ENCODE measurements at regions not wholly inside any gene's neighbourhood (a gene's known extent, or its start where the extent isn't known, plus 50 kb on each side); places are given as distances from the start of the nearest gene placed in this dataset.
"Not testable (repeated sequence)": the region's sequence is repeated elsewhere in the genome, so short reads cannot be mapped to it uniquely, and the experiment has no call there.

DNA sequence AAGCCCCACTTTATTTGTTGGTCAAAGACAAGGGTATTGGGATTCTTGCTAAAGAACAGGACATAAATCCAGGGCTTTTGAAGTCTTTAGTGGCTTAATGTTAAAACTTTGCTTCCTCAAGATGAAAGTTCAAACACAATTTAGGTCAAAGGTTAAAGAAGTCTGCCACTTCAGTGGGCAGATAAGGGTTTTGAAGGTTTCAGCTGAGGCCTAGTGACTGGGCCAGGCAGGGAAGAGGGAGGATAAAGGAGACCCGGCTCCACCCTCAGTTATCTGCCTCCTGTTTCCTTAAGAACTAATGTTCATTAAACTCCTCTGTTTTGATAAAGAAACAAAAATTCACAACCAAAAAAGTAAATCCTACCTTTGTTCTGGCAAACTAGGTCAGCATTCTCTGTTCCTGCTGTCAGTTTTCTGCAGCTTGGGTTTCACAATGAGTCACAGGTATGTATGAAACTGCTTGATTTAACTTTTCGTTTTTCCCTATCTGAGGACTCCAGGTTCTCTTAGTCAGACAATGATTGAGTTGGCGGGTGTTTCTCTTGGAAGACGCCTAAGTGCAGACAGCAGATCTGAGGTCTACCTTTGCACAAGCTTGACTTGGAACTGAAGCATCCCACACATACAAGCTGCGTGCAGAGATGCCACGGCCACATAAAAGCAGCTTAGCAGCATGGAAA is 208.3 kb downstream of the EXOC5 start:
- DNase-seq, result peak; percentile 47

DNA sequence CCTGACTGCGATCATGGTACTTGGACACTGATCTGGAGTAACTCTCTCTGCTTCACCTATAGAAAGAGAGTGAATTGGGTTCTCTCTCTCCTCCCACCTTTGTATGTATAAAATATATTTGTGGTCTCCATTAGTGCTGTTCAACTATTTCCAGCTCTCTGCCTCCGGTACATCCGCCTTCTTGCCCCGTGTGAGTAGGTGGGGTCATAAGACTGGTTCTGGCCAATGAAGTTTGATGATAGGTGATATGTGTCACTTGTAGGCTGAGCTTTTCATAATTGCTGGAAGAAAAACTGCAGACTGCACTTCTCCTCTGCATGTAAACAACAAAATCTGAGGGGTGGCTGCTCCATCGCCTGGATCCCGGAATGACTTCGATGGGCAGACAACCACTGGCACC is 210.4 kb downstream of the EXOC5 start:
- no peak for DNase-seq

DNA sequence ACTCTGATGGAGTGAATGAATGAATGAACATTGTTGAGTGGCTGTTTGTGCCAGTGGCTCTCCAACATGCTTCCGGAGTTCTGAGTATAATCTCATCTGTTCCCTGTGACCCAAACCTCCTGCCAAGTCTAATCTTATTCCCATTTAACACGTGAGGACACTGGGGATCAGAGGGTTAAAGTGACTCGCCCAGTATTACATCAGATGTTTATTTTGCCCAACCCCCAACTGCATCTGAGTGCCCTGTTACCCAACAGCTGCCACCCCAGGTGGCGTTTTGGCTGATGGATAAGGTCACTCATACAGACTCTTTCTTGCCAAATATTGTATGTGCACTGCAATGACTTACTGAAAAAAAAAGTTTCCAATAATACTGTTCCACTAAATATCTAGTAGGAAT is 210.9 kb downstream of the EXOC5 start:
- no peak for DNase-seq

DNA sequence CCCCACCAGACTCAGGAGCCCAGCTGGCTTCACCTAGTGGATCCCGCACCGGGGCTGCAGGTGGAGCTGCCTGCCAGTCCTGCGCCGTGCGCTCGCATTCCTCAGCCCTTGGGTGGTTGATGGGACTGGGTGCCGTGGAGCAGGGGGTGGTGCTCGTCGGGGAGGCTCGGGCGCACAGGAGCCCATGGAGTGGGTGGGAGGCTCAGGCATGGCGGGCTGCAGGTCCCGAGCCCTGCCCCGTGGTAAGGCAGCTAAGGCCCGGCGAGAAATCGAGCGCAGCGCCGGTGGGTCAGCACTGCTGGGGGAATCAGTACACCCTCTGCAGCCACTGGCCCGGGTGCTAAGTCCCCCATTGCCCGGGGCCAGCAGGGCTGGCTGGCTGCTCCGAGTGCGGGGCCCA is 212.2 kb downstream of the EXOC5 start:
- not testable (repeated sequence) for DNase-seq

DNA sequence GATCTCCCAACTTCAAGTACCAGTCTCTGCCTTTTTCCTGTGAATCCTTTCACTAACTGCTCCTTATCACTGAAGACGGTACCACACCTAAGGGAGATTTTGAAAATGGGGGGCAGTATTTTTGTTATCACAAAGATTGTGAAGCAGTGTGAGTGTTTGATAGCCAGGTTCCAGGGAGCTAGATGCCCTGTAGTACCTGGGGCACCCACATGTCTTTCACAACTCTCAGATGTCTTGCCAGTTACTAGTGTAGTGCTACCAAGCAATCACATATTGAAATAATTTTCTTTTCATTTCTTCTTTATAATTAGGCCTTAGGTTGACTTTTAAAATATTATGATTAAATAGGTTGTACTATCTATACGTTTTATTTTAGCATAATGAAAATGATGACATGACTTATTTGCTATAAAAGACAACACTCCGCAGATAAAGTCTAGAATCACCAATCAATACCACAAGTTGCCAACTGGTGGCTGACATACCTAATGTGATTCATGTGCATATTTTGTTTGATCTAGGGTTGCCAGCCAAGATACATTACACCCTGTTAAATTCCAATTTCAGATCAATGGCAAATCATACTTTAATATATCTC is 215.9 kb downstream of the EXOC5 start:
- no peak for DNase-seq

DNA sequence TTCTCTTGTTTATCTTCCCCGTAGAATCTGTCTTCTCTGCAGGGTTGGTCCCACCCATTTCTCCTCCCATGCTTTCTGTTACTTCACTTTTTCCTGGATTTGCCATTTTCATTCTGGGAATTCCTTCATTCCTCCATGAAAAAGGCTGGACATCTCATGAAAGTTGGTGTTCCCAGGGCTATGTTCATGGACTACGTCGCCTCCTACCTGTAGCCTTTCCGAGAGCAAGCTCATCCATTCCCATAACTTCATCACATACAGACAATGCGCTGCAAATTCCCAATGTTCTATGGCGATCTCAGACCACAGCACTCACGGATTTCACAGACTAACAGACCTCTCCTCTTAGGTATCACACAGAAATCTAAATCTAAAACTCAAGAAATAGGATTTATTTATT is 217.1 kb downstream of the EXOC5 start:
- no peak for DNase-seq

DNA sequence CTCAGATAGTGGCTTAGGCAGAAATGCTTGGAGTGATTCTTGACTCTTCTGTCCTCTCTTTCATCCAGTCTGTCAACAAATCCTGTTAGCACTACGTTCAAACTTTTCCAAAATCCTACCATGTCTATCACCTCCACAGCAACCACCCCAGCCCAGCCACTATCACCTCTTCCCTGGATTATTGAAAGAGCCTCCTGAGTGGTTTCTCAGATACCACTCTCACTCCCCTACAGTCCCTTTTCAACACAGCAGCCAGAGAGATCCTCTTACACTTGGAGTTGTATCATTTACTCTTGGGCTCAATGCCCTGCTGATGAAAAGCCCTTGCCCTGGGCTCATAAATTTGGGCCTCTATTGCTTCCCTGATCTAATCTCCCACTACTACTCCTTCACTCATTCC is 218.9 kb downstream of the EXOC5 start:
- DNase-seq, result no peak

DNA sequence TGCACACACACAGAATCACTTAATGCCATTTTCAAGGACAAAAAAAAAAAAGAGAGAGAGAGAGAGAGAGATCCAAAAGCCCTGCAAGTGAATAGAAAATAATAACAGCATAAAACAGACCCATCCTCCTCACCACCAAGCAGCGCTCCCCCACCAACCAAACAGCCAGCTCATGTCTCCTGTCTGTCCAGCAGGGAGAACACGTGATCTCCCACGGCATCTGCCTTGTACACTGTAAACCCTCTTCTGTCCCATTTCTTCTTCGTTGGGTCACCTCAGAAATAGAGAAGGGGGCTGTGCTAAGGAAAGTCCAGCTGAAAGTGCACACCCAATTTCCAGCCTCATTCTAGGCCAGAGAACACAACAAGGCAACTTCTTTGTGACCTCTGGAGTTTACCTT is 222.5 kb downstream of the EXOC5 start:
- DNase-seq, result no peak

DNA sequence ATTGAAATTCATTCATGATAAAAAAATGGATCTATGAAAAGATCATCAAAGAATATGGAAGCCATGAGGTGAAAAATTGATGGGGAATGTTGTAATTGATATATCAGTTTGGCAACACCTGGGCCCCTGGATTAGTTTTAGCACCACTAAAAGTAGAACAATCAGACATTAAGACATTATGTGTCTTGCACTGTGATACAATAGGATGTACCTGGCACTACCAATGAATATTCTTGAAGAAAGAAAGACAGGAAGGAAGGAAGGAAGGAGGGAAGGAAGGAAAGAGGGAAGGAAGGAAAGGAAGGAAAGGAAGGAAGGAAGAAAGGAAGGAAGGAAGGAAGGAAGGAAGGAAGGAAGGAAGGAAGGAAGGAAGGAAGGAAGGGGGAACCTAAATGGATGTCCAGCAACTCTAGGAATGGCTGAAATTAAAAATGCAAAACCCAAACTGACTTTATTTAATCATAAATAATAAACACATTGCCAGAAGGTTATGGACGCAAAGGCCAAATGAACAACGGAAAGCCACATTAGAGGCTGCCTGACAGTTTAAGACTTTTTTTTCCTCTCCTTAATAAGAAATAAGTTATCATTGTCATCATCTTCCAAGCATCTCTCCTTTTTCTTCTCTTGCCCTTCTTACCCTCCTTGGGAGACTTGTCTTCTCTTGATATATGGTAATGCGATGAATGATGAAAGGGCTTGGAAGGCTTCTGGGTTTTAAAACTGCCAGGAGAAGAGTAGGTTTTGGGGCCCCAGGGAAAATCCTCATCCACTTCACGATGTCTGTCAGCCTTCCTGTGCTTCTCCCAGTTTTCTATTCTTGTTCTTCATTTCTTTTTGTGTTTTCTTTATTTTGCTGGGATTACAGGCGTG is 224.4 kb downstream of the EXOC5 start:
- DNase-seq, result not testable (repeated sequence)

DNA sequence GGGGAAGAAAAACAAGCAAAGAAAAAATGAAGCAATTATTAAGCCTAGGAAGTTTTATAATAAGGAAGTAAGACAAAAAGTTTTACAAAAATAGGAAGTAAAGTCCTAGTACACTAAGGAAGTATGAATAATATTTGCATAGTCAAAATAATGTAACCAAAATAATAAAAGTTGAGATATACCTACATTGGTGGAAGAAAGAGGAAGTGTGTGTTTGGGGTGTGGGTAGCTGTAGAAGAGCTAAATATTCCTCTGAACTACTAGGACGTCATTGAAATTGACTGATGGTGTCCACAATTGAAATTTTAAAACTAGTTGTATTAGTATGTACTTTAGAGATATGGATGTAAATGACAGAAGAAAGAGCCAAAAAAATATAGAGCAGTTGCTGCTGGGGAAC is 228.4 kb upstream of the OTX2 start:
- DNase-seq, result no peak

DNA sequence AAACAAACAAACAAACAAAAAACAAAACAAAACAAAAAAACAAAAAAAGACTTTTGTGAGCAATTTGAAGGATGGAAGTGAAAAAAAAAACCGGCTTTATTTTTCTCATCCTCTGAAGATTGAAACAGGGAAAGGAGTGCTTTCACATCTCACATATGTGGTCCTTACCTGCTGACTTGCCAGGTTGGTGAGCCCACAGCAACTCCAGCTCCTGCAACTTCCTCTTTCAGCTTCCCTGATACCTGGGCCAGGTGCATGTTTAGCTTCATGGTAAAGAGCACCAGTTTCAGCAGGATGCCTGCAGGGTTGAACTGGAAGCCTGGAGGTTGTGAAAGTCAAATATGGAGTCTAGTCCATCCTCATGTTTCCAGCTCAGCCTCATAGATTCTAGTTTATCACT is 221.2 kb upstream of the OTX2 start:
- DNase-seq, result no peak

DNA sequence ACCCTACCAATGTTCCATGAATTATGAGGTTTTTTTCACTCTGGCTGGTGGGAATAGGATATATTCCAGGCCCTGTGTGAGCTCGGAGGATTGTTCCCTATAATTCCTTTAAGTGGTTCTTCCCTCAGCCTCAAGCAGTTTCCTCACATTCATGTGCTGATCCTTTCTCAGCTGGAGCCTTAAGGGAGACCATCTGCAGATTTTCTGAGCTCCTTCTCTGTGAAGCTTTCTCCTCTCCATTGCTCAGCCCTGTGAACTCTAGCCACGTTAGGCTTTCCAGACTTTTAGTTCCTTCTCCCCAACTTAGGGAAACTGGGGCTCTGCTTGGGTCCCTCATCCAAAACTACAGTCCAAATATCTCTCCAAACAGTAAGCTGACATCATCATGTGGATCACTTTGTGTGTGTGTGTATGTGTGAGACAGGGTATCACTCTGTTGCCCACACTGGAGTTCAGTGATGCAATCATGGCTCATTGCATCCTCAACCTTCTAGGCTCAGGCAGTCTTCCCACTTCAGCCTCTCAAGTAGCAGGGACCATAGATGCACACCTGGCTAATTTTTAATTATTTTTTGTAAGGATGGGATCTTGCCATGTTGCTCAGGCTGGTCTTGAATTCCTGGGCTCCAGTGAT is 219.5 kb upstream of the OTX2 start:
- no peak for DNase-seq

DNA sequence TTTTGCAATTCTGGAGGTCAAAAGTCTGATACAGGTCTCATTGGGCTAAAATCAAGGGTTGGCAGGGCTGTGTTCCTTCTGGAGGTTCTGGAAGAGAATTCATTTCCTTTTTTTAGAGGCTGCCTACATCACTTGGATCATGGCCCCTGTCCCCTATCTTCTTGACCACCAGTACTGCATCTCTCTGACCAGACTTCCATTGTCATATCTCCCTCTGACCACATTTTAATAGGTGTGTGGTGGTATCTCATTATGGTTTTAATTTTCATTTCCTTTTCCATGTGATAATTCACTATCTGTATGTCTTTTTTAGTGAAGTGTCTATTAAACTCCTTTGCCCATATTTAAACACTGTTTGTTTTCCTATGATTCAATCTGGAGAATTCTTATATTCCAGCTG is 215.2 kb upstream of the OTX2 start:
- no peak for DNase-seq

DNA sequence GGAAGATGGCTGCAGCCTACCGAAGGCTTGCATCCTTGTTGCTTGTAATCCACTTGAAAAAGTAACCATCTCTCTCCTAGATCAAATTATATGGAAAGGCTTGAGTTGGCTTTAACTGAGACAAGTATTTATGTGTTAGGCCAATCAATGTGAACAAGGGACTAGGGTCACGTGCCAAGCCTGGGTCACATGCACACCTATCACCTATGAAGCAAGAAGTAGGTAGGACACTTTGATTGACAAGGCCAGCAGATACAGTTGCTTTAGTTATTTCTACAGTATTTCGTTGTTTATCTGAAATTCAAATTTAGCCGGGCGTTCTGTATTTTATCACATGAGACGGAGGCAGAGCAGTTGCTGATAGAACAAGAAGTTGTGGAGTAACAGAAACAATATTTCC is 212.3 kb upstream of the OTX2 start:
- no peak for DNase-seq

DNA sequence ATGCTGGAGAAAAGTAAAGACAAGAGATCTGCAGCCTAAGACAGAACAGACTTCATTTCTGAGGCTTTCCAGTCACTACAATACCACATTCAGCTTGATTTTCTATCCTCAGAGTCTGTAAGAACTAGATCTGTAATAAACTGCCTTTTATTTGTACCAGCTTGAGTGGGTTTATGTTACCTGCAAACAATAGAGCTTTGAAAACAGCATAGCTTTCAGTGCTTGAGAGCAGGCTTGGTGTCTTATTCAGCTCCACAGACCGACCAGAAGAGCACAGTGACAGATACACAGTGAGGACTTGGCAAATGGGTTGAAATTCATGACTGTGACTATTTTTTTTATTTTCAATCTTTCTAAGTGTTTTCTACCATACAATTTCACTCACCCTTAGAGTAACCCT is 207.8 kb upstream of the OTX2 start:
- no peak for DNase-seq

DNA sequence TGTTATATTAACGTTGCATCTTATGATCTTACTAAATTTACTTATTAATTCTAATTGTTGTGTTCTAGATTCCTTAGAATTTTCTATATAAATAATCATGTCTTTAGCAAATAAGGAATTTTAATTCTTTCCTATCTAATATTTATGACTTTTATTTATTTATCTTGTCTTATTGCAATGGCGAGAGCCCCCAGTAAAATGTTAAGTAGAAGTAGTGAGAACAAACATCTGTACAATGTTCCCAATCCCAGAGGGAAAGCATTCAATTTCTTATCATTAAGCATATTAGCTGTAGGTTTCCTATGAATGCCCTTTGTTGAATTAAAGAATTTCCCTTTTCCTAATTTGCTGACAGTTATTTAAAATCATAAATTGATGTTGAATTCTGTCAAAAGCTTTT is 203.7 kb upstream of the OTX2 start:
- DNase-seq, result no peak

DNA sequence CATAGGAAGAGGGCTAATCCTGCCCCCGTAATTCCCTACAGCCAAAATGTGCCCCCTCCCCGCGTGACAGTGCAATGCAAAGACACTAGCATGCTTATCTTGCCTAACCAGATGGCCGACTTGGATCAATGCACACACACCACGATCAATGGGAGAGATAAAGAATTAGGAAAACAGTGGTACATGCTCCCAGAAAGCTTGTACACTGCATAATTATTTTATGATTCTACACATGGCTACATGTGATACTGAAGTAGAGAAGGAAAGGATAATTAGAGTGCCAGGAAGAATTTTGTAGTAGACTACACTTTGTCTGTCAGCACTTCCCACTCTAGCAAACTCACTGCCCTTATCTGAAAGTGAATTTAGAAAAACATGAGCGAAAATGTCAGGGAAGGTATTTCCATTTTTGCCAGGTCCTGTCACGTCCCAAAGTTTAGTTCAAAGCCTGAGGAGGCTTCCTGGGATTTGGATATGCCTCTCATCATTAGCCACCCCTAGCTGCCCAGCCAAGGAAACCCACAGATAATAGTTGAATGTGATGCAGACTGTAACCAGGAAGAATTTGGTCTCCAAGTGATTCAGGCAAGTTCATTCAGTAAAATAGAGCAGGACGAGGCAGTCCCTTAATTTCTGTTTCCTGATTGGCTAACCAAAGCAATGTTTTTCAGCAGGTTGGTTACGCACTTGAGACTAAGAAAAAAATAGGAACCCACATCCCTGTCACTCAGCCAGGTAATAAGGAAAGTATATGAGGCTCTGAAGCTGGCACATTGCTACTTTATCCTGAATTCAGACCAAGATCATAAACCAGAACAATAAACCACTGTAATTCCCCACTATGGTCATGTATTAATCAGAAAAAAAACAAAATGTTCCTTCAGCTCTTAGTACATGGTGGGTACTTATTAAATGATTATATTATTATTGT is 199.6 kb upstream of the OTX2 start:
- DNase-seq, result no peak

DNA sequence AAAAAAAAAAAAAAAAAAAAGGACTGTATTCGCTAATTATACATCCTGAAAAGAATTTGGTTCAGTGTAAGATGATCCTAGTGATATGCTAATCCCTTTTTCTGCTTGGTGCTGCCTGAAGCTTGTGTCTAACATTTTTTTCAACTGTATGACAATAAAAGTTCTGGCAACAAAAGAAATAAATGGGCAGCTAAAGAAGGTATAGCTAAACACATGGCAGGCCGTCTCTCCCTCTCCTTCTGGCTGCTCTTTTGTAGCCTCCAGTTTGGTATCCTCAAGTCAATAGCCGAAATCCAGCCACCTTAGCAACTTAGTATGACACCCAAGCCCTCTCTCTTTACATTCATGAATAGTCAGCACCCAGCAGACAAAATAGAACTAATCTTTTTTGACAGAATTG is 198.3 kb upstream of the OTX2 start:
- DNase-seq, result no peak

DNA sequence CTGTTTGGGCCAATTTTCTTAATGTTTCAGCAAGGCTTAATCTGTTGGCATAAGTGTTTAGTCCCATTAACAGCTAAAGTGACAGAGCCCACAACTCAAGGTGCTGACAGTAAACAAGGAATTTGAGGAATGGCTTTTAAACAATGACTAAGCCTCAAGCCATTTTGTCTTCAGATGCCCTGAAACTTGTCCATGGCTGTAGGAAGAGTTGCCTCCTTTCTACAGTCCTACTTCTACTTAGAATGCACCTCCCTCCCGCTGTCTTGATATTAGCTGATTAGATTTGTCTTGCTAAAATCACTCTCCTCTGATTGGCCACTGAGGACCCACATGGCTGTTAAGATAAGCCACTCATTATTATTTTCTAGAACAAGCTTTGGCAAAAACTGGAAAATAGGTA is 188.4 kb upstream of the OTX2 start:
- DNase-seq, result no peak

DNA sequence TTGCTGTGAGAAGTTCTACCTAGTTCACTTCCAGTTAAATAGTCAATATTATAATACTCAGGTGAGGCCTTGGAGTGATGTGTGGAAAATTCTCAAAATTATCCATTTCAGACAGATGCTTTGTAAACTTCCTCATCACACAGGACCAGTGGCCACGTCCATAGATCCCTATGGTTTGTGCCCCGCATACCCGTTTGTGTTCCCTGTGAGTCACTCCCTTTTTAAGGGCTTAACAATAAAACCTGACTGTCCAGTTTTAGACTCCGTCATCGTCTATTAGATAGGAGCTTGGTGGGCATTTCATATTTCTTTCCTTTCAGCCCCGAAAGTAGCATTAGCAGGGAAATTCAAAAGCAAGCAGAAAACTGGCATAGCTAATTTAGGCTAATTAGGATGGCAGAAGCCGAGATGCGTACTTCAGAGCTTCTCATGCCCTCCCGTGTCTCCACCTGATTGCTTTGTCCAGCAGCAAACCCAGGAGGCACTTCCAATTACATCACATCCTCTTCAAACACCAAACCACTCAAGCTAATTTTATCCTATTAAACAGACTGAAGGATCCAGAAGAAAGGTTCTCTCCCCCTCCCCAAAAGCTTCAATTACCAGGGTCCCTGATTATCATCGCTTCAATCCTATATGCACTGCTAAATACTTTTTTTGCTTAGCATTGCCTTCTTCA is 186.6 kb upstream of the OTX2 start:
- no peak for DNase-seq

DNA sequence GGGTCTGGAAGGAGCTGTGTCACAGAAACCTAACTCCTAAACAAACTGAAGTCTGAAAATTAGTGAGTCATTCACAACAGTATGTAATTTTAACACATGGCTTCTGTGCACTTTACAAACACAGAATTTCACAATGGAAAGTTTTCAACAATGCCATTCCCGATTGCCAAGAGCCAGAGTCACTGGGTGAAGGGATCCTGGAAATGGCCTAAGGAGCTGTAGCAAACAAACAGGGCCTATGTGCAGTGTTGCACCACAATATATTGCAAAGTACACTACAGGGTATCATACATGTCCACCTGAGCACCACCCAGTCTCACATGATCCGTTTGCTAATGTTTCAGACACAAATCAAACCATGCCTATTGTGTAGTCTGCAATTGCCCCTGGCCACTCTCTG is 184.7 kb upstream of the OTX2 start:
- no peak for DNase-seq

DNA sequence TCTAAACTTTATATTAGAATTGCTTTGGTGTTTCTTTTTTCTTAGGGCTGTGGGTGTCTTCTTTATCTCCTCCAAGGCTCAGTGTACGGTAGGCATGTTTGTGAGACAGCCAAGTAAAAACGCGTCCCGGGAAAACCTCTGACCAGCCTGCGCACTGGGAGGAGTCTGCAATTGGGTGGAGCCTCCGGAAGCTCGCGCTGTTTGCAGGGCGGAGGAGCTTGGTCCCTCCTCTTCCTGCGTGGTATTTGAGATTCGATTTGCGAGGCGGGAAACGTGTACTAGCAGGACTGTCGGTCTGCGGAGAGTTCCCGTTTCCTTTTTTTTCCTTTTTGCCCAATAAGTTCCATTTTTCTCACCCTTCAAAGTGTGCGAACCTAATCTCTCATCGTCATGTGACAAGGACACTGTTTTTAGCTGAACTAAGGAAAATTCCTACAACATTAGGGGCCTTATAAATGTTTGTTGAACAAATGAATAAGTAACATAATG is 182.1 kb upstream of the OTX2 start:
- DNase-seq, result no peak
